ENCODE measurements at regions not wholly inside any gene's neighbourhood (a gene's known extent, or its start where the extent isn't known, plus 50 kb on each side); places are given as distances from the start of the nearest gene placed in this dataset.

DNA sequence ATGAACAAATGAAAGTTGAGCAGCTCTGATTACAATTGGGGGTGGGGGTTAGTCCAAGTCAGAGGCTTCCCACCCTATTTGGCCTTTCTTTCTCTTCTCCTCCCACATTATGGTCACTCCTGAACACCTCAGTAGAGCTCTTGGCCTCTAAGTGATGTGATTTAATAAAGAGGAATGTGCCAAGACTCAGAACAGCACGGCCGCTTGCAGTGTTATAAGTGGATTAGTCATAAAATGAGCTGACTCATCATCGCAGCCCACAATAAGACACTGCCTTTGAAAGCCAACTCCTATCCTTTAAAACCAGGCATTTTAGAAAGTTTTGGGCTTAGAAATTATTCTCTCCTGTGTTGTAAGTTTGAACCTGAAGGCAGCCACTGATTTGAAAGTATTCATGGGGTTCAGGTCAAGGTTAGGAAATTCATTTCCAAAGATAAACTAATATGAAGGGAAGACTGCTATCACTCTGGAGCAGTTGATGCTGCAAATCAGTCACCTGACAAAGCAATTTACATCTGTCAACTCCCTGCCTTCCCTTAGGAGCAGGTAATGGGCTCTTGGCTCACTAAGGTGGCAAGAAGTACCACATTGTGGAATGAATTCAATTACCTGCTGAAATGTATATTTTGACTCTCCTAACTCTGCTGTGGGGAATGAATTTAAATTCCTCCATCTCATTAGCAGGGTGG is 283.6 kb upstream of the NMUR2 start:
- peaks cover 0 to 6% (median 0%) of the 10 kb centered on the region in 4 donors for H3K9me3 ChIP-seq
- WGBS, 2 donors: 18 to 29% methylated on average over 3 of the region's 3 CpGs
- TF ChIP-seq EP300 (IDR thresholded peaks at IDR 0.05) (no peak), POLR2A (IDR thresholded peaks at IDR 0.05) (no peak)
- TF ChIP-seq, protein P1, sequence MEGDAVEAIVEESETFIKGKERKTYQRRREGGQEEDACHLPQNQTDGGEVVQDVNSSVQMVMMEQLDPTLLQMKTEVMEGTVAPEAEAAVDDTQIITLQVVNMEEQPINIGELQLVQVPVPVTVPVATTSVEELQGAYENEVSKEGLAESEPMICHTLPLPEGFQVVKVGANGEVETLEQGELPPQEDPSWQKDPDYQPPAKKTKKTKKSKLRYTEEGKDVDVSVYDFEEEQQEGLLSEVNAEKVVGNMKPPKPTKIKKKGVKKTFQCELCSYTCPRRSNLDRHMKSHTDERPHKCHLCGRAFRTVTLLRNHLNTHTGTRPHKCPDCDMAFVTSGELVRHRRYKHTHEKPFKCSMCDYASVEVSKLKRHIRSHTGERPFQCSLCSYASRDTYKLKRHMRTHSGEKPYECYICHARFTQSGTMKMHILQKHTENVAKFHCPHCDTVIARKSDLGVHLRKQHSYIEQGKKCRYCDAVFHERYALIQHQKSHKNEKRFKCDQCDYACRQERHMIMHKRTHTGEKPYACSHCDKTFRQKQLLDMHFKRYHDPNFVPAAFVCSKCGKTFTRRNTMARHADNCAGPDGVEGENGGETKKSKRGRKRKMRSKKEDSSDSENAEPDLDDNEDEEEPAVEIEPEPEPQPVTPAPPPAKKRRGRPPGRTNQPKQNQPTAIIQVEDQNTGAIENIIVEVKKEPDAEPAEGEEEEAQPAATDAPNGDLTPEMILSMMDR (IDR thresholded peaks at IDR 0.05): no peak
- no peaks in the 10 kb centered on the region for H3K27me3 ChIP-seq
- H3K27ac ChIP-seq: no peak overlapping the region
- H3K4me1 ChIP-seq: no peaks in the 10 kb centered on the region
- H3K36me3 ChIP-seq: no peaks in the 10 kb centered on the region
- no peak overlapping the region for H3K4me3 ChIP-seq
- no peak for DNase-seq (ENCODE audit: low spot score in 2 of 2)

DNA sequence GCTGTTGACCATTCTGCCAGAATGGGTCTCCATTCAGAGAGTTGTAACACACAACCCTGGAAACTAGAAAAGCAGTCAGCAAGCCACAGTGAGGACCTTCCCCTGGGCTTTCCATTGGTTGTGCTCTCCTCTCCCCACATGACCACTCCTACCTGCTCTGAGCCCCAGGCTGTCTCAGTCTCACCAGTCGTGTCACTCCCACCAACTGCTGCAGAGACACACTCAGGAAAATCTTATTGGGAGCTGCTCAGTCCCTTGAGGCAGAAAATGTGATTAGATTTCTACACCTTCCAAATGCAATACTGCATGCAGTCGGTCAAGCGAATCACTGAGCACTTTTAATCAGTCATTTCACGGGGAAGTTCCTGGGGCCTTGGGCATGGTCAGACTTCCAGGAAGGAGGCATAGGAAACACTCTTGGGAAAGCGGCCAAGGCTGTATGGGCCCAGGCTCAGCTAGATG is 284.2 kb upstream of the NMUR2 start:
- no peaks in the 10 kb centered on the region for H3K36me3 ChIP-seq
- H3K27me3 ChIP-seq: no peaks in the 10 kb centered on the region
- 62 to 70% methylated on average over 5 of the region's 5 CpGs for whole genome bisulfite sequencing, 2 donors
- H3K4me1 ChIP-seq: no peaks in the 10 kb centered on the region
- no peak overlapping the region for H3K27ac ChIP-seq
- H3K4me3 ChIP-seq: no peak overlapping the region
- DNase-seq (ENCODE audit: low spot score in 2 of 2): no peak
- peaks cover 0 to 6% (median 0%) of the 10 kb centered on the region in 4 donors for H3K9me3 ChIP-seq
- TF ChIP-seq, protein P1 (IDR thresholded peaks at IDR 0.05): no peak
- TF ChIP-seq EP300 (IDR thresholded peaks at IDR 0.05) (no peak), POLR2A (IDR thresholded peaks at IDR 0.05) (no peak)

GRCh38 chr5:152694231-152694630 is 289.2 kb upstream of the NMUR2 start:
- Histone ChIP-seq H3K4me1 (no peaks in the 10 kb centered on the region), H3K27me3 (no peaks in the 10 kb centered on the region), H3K36me3 (no peaks in the 10 kb centered on the region), H3K4me3 (no peak overlapping the region), H3K27ac (no peak overlapping the region), H3K9me3 (peaks cover 0 to 9% (median 2%) of the 10 kb centered on the region in 4 donors)
- WGBS, 2 donors: 35 to 42% methylated on average over 2 of the region's 2 CpGs
- TF ChIP-seq EP300 (IDR thresholded peaks at IDR 0.05): no peak
- TF ChIP-seq, protein P1 (IDR thresholded peaks at IDR 0.05): no peak
- no peak for TF ChIP-seq POLR2A (IDR thresholded peaks at IDR 0.05)
- DNase-seq (ENCODE audit: low spot score in 2 of 2): no peak

DNA sequence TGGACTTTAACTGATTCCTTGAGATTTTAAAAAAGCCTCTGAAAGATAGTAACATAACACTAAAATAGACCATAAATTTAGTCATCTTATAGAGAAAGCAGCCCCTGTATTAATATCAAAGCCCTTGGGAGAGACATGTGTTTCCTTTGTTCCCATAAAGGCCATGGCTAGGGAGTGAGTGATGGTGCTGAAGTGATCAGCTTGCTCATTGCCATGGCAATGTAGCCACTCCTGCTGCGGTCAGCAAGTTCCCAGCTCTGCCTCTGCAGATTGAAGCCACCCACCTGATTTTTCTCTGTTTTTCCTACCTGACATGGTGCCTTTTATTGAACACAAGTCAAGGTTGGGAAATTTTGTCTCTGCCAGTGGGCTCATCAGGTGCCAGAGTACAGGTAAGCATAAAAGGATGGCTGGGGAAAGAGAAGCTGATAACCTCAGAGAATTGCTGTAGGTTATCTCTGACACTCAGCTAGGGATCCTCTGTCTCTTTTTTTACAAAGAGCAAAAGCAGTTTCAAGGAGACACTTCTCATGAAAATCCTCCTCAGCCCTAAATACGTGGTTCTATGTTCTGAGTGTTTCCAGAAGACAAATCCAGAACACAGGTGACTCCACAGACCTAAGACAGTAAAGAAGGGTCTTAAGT is 296.3 kb upstream of the NMUR2 start:
- Histone ChIP-seq H3K4me1 (no peaks in the 10 kb centered on the region), H3K9me3 (peaks cover 0 to 12% (median under 1%) of the 10 kb centered on the region in 4 donors), H3K27ac (no peak overlapping the region), H3K4me3 (no peak overlapping the region), H3K27me3 (no peaks in the 10 kb centered on the region), H3K36me3 (no peaks in the 10 kb centered on the region)
- no peak for TF ChIP-seq POLR2A (IDR thresholded peaks at IDR 0.05)
- no peak for TF ChIP-seq EP300 (IDR thresholded peaks at IDR 0.05)
- TF ChIP-seq, protein P1 (IDR thresholded peaks at IDR 0.05): no peak
- no peak for DNase-seq (ENCODE audit: low spot score in 2 of 2)
- WGBS, 2 donors: 40 to 50% methylated on average over 2 of the region's 2 CpGs

- no peak for DNase-seq (ENCODE audit: low spot score in 2 of 2)
- no peak overlapping the region for H3K27ac ChIP-seq
- no peak overlapping the region for H3K4me3 ChIP-seq
- H3K36me3 ChIP-seq: no peaks in the 10 kb centered on the region
- H3K4me1 ChIP-seq: no peaks in the 10 kb centered on the region
- WGBS, 2 donors: 96 to 100% methylated on average over 1 of the region's 1 CpG
- H3K27me3 ChIP-seq: no peaks in the 10 kb centered on the region
- peaks cover 0 to 6% (median 0%) of the 10 kb centered on the region in 4 donors for H3K9me3 ChIP-seq
- TF ChIP-seq POLR2A (IDR thresholded peaks at IDR 0.05) (no peak), EP300 (IDR thresholded peaks at IDR 0.05) (no peak)
- TF ChIP-seq, protein P1 (IDR thresholded peaks at IDR 0.05): no peak
These were observed 299.2 kb upstream of the NMUR2 start for GRCh38 chr5:152704286-152704685.
